ENCODE measurements at regions not wholly inside any gene's neighbourhood (a gene's known extent, or its start where the extent isn't known, plus 50 kb on each side); places are given as distances from the start of the nearest gene placed in this dataset.

DNA sequence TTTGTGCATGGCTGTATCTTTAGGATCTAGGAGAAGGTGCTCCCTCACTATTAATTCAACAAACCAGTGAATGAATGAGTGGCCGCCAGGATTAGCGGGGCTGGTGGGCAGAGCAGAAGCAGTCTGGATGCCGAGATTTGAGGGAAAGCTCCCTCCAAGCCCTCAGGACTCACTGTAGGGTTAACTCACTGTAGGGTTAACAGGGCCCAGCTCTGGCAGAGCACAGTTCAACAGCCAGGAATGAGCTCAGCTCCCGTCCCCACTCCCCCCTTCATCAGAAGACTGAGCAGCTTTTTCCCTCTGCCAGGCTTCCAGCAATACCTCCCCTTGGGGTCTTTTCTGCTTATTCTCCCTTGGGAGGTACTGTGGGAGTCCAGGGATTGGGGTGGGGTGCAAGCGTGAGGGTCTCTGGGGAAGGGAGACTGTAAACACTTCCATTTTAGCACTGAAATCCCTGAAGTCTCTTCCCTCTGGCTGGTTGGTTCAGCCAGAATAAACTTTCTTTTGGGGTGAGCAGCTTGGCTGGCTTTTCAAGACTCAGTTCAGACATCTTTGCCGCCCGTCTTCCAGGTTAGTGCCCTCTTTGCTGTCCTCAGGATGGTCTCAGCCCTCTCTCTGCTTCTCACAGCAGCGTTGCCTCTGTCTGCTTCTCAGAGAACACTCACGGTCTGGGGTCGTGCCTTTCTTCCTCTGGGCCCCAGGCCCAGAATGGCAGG, 53.7 kb upstream of the WSB1 start:
- Histone ChIP-seq H2AFZ (ENCODE audit: low read depth) (no peak overlapping the region), H3K27ac (ENCODE audit: low read depth in 2 of 2, low read length in 1 of 2) (no peak overlapping the region), H3K4me3 (ENCODE audit: low read depth in 2 of 2, low read length in 1 of 2) (no peak overlapping the region), H3K9me2 (no peaks in the 10 kb centered on the region), H3K4me2 (no peak overlapping the region), H3K4me1 (ENCODE audit: control insufficient read depth in 1 of 2, insufficient read depth in 2 of 2, low read depth in 1 of 2, low read length in 1 of 2) (peaks cover 0 to 4% of the 10 kb centered on the region in 2 experiments; a peak in 1 of 4 replicates), H3K79me2 (ENCODE audit: insufficient read depth) (no peaks in the 10 kb centered on the region), H3F3A (replicated peaks; ENCODE audit: insufficient read depth) (no peaks in the 10 kb centered on the region), H3K36me3 (replicated peaks in 1 of 2; ENCODE audit: control insufficient read depth in 1 of 2, insufficient read depth in 2 of 2, low read length in 1 of 2) (no peaks in the 10 kb centered on the region), H3K9ac (no peak overlapping the region), H3K9me3 (no peaks in the 10 kb centered on the region), H3K27me3 (ENCODE audit: insufficient read depth) (no peaks in the 10 kb centered on the region), H4K20me1 (ENCODE audit: insufficient read depth) (no peaks in the 10 kb centered on the region)
- ChIA-PET POLR2A (interaction anchor here (0.7 kb wide), 1 partner anchor 93 kb away, joined by 4 read pairs; no protein-coding TSS in a partner anchor), CTCF (interaction anchor here (0.8 to 8.1 kb wide), 4 partner anchors 24 to 361 kb away, joined by 3 to 125 read pairs (median 54); no protein-coding TSS in a partner anchor)
- 88% methylated on average over 3 of the region's 10 CpGs for WGBS (ENCODE audit: low lambda C conversion rate)
- DNase-seq = no peak
- no peak for TF ChIP-seq IRF3 (IDR thresholded peaks at IDR 0.05; ENCODE audit: low read depth, low read length)
- TF ChIP-seq RAD21 (IDR thresholded peaks at IDR 0.05; ENCODE audit: low read length) = no peak
- TF ChIP-seq MEF2A (IDR thresholded peaks at IDR 0.05; ENCODE audit: borderline replicate concordance, low read depth) = no peak
- TF ChIP-seq NRF1 (IDR thresholded peaks at IDR 0.05; ENCODE audit: low read depth, low read length) = no peak
- no peak for TF ChIP-seq GATA2 (CRISPR knock-in tag; IDR thresholded peaks at IDR 0.05)
- no peak for TF ChIP-seq EP300 (IDR thresholded peaks at IDR 0.05; ENCODE audit: borderline replicate concordance in 1 of 2, low read depth in 1 of 2, low read length in 1 of 2)
- no peak for TF ChIP-seq FOSL2 (IDR thresholded peaks at IDR 0.05; ENCODE audit: borderline replicate concordance, low read depth)
- TF ChIP-seq GABPA (IDR thresholded peaks at IDR 0.05; ENCODE audit: low read depth) = no peak
- no peak for TF ChIP-seq TEAD4 (IDR thresholded peaks at IDR 0.05; ENCODE audit: borderline replicate concordance, insufficient read depth)
- TF ChIP-seq POLR2AphosphoS5 (IDR thresholded peaks at IDR 0.05; ENCODE audit: low read depth, low read length) = no peak
- TF ChIP-seq TAF1 (IDR thresholded peaks at IDR 0.05; ENCODE audit: borderline replicate concordance, low read depth, low read length) = no peak
- no peak for TF ChIP-seq MAX (IDR thresholded peaks at IDR 0.05; ENCODE audit: low read depth)
- no peak for TF ChIP-seq FOXM1 (IDR thresholded peaks at IDR 0.05; ENCODE audit: low read depth)

- peaks cover 0 to 7% of the 10 kb centered on the region in 2 experiments; a peak in 1 of 4 replicates for H3K4me1 ChIP-seq (ENCODE audit: control insufficient read depth in 1 of 2, insufficient read depth in 2 of 2, low read depth in 1 of 2, low read length in 1 of 2)
- no peak overlapping the region for H2AFZ ChIP-seq (ENCODE audit: low read depth)
- ChIA-PET CTCF (interaction anchor here (0.8 to 8.1 kb wide), 4 partner anchors 23 to 361 kb away, joined by 3 to 125 read pairs (median 54); no protein-coding TSS in a partner anchor), POLR2A (no interaction called here)
- H3K4me3 ChIP-seq (ENCODE audit: low read depth in 2 of 2, low read length in 1 of 2) = no peak overlapping the region
- no peak overlapping the region for H3K4me2 ChIP-seq
- TF ChIP-seq FOXM1 (IDR thresholded peaks at IDR 0.05; ENCODE audit: low read depth) (no peak), ELF1 (IDR thresholded peaks at IDR 0.05) (no peak), POLR2AphosphoS5 (IDR thresholded peaks at IDR 0.05; ENCODE audit: low read depth, low read length) (no peak), YY1 (IDR thresholded peaks at IDR 0.05; ENCODE audit: low read depth) (no peak), TAF1 (IDR thresholded peaks at IDR 0.05; ENCODE audit: borderline replicate concordance, low read depth, low read length) (no peak), RAD21 (IDR thresholded peaks at IDR 0.05; ENCODE audit: low read length) (no peak), USF1 (IDR thresholded peaks at IDR 0.05; ENCODE audit: borderline replicate concordance, low read depth) (no peak), USF2 (IDR thresholded peaks at IDR 0.05; ENCODE audit: borderline replicate concordance, low read depth, low read length) (no peak), MAX (IDR thresholded peaks at IDR 0.05; ENCODE audit: low read depth) (no peak), TEAD4 (IDR thresholded peaks at IDR 0.05; ENCODE audit: borderline replicate concordance, insufficient read depth) (no peak), FOXJ3 (CRISPR knock-in tag; IDR thresholded peaks at IDR 0.05) (no peak), GABPA (IDR thresholded peaks at IDR 0.05; ENCODE audit: low read depth) (no peak)
- no peaks in the 10 kb centered on the region for H3K9me3 ChIP-seq
- H3K27me3 ChIP-seq (ENCODE audit: insufficient read depth) = no peaks in the 10 kb centered on the region
- 83% methylated on average over 1 of the region's 5 CpGs for WGBS (ENCODE audit: low lambda C conversion rate)
- H4K20me1 ChIP-seq (ENCODE audit: insufficient read depth) = no peaks in the 10 kb centered on the region
- DNase-seq = no peak
- no peaks in the 10 kb centered on the region for H3K9me2 ChIP-seq
- no peaks in the 10 kb centered on the region for H3K36me3 ChIP-seq (replicated peaks in 1 of 2; ENCODE audit: control insufficient read depth in 1 of 2, insufficient read depth in 2 of 2, low read length in 1 of 2)
- no peaks in the 10 kb centered on the region for H3K79me2 ChIP-seq (ENCODE audit: insufficient read depth)
- H3F3A ChIP-seq (replicated peaks; ENCODE audit: insufficient read depth) = no peaks in the 10 kb centered on the region
- no peak overlapping the region for H3K9ac ChIP-seq
- no peak overlapping the region for H3K27ac ChIP-seq (ENCODE audit: low read depth in 2 of 2, low read length in 1 of 2)
Observed at GRCh38 chr17:27240802-27241155, 53.1 kb upstream of the WSB1 start.

Measured in SK-N-SH (cell line).